ENCODE measurements at regions not wholly inside any gene's neighbourhood (a gene's known extent, or its start where the extent isn't known, plus 50 kb on each side); places are given as distances from the start of the nearest gene placed in this dataset.

DNA sequence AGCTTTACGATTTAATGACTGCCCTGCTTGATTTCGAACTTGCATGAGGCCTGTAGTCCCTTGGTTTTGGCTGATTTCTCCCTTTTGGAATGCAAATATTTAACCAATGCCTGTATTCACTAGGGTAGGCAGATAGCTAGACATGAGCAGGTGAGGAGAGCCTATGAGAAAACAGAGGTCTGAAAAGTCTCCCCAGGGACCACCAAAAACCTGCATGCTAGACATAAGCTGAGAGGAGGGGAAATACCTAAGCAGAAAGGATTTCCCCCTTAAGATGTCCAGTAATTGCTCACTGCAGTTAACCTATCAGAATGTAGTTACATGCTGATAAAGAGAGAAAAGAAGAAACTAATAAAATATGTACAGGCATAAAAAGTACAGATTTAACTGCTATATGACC lies 667.4 kb upstream of the SEMA6A start:
- DNase-seq (no peak), ATAC-seq (no peak)
- TF ChIP-seq, protein P1, sequence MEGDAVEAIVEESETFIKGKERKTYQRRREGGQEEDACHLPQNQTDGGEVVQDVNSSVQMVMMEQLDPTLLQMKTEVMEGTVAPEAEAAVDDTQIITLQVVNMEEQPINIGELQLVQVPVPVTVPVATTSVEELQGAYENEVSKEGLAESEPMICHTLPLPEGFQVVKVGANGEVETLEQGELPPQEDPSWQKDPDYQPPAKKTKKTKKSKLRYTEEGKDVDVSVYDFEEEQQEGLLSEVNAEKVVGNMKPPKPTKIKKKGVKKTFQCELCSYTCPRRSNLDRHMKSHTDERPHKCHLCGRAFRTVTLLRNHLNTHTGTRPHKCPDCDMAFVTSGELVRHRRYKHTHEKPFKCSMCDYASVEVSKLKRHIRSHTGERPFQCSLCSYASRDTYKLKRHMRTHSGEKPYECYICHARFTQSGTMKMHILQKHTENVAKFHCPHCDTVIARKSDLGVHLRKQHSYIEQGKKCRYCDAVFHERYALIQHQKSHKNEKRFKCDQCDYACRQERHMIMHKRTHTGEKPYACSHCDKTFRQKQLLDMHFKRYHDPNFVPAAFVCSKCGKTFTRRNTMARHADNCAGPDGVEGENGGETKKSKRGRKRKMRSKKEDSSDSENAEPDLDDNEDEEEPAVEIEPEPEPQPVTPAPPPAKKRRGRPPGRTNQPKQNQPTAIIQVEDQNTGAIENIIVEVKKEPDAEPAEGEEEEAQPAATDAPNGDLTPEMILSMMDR (IDR thresholded peaks at IDR 0.05) = no peak
- H3K27me3 ChIP-seq = no peaks in the 10 kb centered on the region
- no peaks in the 10 kb centered on the region for H3K9me3 ChIP-seq
- intact Hi-C loops (cut with DNase I) = no loop called here
- H3K36me3 ChIP-seq = no peaks in the 10 kb centered on the region
- no peak overlapping the region for H3K27ac ChIP-seq
- no peak overlapping the region for H3K4me3 ChIP-seq
- no peaks in the 10 kb centered on the region for H3K4me1 ChIP-seq

DNA sequence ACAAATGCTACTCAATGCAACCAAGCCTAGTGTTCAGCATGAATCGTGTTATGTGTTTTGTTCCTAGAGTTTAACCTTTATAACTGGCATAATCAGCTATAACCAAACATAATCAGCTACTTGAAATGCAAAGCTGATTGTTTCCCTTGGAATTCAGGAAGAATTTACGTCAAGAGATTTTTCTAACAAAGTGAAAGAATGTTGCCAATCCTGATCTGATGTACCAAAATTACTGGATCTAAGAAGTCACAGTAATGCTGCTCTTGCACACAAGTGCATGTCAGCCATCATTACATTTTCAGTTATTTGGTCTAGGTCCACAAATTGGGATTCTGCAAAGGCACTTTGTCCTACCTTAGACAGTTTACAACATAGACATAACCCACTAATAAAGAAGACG lies 662.3 kb upstream of the SEMA6A start:
- H3K27ac ChIP-seq = no peak overlapping the region
- ATAC-seq (no peak), DNase-seq (no peak)
- no peaks in the 10 kb centered on the region for H3K36me3 ChIP-seq
- H3K4me1 ChIP-seq = no peaks in the 10 kb centered on the region
- intact Hi-C loops (cut with DNase I) = no loop called here
- H3K4me3 ChIP-seq = no peak overlapping the region
- H3K27me3 ChIP-seq = no peaks in the 10 kb centered on the region
- H3K9me3 ChIP-seq = no peaks in the 10 kb centered on the region
- TF ChIP-seq, protein P1 (IDR thresholded peaks at IDR 0.05) = no peak

- no peak for ATAC-seq
- TF ChIP-seq, protein P1 (IDR thresholded peaks at IDR 0.05) = no peak
- Histone ChIP-seq H3K9me3 (no peaks in the 10 kb centered on the region), H3K4me1 (no peaks in the 10 kb centered on the region), H3K27me3 (no peaks in the 10 kb centered on the region), H3K36me3 (no peaks in the 10 kb centered on the region), H3K4me3 (no peak overlapping the region), H3K27ac (no peak overlapping the region)
- DNase-seq = no peak
- intact Hi-C loops (cut with DNase I) = no loop called here
These were observed 661.2 kb upstream of the SEMA6A start for GRCh38 chr5:117235786-117236185.

DNA sequence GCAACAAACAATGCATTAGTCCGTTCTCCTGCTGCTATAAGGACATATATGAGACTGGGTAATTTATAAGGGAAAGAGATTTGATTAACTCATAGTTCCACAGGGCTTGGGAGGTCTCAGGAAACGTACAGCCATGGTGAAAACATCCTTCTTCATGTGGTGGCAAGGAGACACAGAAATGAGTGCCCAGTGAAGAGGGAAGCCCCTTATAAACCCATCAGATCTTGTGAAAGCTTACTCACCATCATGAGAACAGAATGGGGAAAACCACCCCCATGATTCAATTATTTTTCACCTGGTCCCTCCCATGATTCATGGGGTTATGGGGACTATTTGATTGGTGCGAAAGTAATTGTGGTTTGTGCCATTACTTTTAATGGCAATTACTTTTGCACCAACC lies 655.8 kb upstream of the SEMA6A start:
- ATAC-seq (no peak), DNase-seq (no peak)
- Histone ChIP-seq H3K4me1 (no peaks in the 10 kb centered on the region), H3K4me3 (no peak overlapping the region), H3K27ac (no peak overlapping the region), H3K36me3 (no peaks in the 10 kb centered on the region), H3K27me3 (no peaks in the 10 kb centered on the region), H3K9me3 (no peaks in the 10 kb centered on the region)
- intact Hi-C loops (cut with DNase I) = no loop called here
- TF ChIP-seq, protein P1 (IDR thresholded peaks at IDR 0.05) = no peak

DNA sequence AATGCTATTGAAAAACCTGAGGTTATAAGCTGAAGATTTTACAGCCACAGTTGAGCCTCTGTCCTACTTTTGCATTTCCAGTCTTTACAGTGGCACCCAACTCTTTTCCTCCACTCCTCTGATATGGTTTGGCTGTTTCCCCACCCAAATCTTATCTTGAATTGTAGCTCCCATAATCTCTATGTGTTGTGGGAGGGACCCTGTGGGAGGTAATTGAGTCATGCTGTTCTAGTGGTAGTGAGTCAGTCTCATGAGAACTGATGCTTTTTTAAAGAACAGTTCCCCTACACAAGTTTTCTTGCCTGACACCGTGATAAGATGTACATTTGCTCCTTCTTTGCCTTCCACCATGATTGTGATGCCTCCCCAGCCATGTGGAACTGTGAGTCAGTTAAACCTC lies 646.1 kb upstream of the SEMA6A start:
- Histone ChIP-seq H3K27me3 (no peaks in the 10 kb centered on the region), H3K4me3 (no peak overlapping the region), H3K27ac (no peak overlapping the region), H3K36me3 (no peaks in the 10 kb centered on the region), H3K4me1 (no peaks in the 10 kb centered on the region), H3K9me3 (no peaks in the 10 kb centered on the region)
- DNase-seq = no peak
- intact Hi-C loops (cut with DNase I) = no loop called here
- ATAC-seq = no peak
- TF ChIP-seq, protein P1 (IDR thresholded peaks at IDR 0.05) = no peak

- intact Hi-C loops (cut with DNase I) = no loop called here
- no peaks in the 10 kb centered on the region for H3K36me3 ChIP-seq
- H3K27ac ChIP-seq = no peak overlapping the region
- H3K4me3 ChIP-seq = no peak overlapping the region
- no peaks in the 10 kb centered on the region for H3K27me3 ChIP-seq
- H3K9me3 ChIP-seq = no peaks in the 10 kb centered on the region
- H3K4me1 ChIP-seq = no peaks in the 10 kb centered on the region
- ATAC-seq (no peak), DNase-seq (no peak)
- TF ChIP-seq, protein P1 (IDR thresholded peaks at IDR 0.05) = no peak
These were observed 644.2 kb upstream of the SEMA6A start for GRCh38 chr5:117218789-117219188.
